ENCODE measurements at regions not wholly inside any gene's neighbourhood (a gene's known extent, or its start where the extent isn't known, plus 50 kb on each side); places are given as distances from the start of the nearest gene placed in this dataset.
"Not testable (repeated sequence)": the region's sequence is repeated elsewhere in the genome, so short reads cannot be mapped to it uniquely, and the experiment has no call there.

DNA sequence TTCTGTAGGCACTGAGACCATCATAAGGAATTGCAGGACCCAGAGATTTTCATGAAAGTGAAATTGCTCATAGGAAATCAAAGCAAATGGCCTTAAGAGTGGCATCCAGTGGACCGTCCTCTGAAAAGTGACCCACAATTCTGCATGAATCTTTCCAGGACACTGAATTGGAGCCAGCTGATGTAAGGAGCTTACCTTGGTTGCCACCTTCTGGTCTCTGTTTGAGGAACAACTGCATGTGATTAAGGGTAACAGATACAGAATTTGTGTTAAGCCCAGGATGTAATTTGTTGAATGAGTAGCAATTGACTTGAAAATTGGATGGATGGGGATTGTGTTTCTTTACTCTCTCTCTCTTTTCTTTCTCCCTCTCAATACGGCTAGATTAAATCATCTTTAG, 49.9 kb upstream of the GAS1 start:
- ATAC-seq = no peak

DNA sequence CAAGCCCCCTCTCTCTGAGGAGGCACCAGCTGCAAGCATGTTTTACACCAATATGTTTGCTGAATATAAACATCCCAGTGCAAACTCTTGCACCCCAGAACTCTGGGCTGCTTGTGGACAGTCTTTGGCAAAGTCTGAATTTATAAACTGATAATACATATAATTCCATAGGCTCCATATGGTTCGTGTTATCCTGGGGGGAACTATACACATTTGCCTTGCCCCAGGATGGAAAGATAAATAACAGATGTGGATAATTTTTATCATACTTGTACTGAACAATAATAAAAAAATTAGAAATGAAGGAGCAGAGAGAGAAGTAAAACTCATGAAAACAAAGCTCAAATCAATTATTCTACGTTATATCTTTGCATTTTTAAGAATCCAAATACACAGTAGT, 50.6 kb upstream of the GAS1 start:
- ATAC-seq = no peak

DNA sequence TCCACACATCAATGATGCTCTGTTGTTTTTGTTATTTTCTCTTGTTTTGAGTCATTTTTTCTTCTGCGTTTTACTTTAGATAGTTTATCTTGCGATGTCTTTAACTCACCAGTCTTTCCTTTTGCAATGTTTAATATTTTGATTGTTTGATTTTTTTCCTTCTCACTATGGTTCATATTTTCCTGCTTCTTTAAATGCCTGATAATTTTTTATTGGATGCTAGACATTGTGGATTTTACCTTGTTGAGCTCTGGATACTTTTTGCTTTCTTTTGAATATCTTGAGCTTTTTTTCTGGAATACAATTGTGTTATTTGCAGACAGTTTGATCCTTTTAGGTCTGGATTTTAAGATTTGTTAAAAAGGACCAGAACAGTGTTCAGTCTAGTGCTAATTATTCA, 55.2 kb upstream of the GAS1 start:
- ATAC-seq = no peak

DNA sequence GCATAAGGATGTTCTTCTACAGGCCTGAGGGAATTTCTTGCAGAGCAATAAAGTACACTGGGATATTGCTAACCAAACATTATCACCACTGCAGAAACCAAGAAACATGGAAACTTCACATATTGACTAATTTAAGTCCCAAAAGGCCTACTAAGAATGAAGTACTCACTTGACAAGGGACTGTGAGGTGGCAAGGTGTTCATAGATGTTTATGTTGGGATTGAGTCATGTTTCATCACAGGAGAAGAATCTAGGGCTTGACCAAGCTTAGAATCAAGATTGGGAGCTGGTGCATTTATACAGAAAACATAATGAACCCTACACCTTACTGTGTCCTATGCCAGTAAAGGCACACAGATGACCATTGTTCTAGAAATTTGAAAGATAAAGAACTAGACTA, 56.7 kb upstream of the GAS1 start:
- no peak for ATAC-seq

DNA sequence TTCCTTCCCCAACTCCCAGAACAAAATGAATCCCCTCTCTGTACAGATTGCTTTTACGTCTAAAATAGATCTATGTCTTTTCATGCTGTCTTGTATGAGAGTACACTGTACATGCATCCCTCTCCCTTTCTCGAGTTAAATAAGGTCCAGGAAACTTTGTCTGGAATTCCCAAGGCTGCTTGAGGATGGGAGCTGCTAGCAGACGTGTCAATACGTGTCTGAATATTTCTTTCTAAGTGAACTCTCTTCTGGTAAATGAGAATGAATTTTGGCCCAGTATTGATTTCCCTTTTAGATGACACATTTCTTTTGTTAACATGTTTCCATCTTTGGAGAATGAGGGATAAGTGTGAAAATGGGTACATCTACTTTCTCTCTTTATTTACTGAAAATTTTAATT, 59.6 kb upstream of the GAS1 start:
- no peak for ATAC-seq

DNA sequence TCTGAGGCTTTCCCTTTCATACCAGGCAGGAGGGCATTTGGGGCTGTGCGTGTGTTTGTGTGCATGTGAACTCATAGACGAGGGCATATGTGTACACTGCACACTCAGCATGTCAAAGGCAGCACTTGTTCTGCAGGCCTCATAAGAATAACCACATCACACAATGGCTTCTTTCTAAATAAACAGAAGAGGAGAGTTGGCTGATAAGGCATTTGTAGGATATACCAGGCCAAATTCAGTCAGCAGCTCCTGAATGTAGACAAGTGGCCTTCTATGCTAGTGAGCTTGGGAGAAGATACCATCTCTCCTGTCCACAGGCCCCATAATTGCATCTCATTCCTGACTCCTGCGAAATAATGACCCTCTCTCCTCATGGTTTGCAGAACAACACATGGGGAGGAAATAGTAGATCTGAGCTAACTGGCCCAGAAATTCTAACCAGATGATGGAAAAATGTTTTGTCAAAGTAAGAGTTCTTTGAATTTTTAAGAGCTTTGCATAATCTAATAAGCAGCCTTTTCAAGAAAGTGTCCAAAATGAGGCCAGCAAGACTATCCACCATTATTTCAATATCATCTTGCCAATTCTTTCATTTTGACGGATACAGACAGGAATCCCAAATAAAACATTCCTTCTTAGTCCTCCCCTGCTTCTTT, 60.5 kb upstream of the GAS1 start:
- ATAC-seq = no peak

DNA sequence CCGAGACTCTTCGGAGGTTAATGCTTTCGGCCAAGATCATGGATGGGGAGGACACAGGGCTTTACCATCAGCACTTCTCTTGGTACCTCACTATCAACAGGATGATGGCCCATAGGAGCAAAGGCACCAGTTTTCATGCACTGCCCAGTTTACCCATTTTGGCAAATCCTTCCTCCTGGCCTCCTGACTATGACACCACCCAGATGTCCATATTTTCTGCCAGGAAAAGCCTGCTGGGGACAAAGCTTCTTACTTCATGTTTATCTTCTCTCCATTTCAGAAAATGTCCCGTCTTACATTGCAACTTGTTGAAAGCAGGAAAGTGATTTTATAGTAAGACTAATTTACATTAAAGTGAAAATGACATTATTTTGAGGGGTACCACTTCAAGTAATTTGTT, 61.4 kb upstream of the GAS1 start:
- no peak for ATAC-seq

DNA sequence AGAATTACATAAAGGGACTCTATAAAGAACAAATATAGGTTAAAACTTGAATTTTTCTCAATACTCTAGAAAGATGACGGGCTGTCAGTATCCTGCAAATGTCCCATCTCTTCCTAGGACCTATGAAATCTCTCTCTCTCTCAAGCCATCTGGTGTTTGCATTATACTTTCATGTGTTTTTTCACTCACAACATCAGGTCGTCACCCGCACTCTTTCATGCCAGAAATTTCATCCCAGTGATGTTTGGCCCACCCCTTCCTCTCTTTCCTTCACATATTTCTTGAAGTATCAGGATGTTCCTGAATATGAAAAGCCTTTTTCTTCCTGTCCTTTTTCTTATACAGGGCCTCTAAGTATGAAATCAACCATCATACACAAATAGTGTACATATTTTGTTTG, 63.3 kb upstream of the GAS1 start:
- no peak for ATAC-seq

DNA sequence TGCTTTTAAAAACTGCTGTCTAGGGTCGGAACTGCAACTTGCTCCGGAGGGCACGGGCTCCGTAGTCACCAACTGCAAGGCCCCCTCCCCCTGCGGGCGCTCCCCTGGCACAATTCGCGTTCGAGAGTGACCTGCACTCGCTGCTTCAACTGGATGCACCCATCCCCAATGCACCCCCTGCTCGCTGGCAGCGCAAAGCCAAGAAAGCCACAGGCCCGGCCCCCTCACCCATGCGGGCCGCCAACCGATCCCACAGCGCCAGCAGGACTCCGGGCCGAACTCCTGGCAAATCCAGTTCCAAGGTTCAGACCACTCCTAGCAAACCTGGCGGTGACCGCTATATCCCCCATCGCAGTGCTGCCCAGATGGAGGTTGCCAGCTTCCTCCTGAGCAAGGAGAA, 64.2 kb upstream of the GAS1 start:
- ATAC-seq = no peak

DNA sequence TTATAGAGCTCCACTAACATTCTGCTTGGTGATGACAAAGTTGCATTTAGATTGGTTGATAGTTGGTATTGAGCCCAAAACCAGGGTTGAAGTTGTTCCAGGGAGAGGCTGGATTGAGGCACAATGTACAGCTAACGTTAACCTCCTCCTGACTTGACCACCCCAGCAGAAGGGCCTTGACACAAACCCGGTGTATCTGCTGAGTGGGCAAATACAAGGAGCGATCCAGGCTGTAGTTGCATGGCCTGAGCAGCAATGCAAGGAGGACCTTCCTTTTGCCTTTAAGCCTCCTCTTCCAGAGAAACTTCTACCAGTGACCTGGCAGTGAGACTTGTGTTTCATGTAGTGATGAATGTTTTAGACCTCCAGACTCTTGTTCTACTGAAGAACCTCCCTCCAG, 66.2 kb upstream of the GAS1 start:
- no peak for ATAC-seq

DNA sequence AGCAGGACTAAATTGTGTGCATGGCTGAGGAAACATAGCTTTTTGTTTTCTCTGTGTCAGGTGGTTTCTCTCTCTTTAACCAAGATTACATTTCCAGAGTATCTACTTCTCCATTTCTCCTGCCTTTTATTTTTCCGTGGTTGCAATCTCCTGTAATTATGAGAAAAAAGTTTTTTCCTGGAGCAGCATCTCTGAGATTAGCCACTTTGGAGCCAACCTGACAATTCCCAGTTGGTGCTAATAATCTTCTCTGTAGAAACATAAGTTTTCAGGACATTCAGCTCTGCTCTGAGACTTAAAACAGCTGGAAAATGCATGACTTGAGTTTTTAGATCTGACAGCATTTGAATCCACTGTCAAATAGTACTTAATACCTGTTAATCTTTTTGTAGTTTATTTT, 67.1 kb upstream of the GAS1 start:
- no peak for ATAC-seq

DNA sequence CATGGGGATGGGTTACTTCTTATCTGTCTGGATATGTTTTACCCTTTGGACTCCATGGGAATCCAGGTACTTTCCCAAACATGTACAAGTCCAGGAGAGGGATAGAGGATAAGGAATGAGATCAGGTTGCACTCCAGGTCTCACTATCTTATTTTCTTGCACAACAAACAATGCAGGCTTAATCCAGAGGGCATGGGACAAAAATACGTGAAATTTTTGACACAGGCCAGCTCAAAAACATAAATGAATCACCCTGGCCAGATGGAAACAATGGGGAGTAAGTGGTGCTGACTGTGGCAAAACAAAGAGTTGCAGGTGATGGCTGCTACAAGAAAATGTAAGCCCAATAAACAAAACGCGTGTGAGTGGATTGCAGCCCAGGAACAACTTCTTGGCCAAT, 69.4 kb upstream of the GAS1 start:
- ATAC-seq = no peak

DNA sequence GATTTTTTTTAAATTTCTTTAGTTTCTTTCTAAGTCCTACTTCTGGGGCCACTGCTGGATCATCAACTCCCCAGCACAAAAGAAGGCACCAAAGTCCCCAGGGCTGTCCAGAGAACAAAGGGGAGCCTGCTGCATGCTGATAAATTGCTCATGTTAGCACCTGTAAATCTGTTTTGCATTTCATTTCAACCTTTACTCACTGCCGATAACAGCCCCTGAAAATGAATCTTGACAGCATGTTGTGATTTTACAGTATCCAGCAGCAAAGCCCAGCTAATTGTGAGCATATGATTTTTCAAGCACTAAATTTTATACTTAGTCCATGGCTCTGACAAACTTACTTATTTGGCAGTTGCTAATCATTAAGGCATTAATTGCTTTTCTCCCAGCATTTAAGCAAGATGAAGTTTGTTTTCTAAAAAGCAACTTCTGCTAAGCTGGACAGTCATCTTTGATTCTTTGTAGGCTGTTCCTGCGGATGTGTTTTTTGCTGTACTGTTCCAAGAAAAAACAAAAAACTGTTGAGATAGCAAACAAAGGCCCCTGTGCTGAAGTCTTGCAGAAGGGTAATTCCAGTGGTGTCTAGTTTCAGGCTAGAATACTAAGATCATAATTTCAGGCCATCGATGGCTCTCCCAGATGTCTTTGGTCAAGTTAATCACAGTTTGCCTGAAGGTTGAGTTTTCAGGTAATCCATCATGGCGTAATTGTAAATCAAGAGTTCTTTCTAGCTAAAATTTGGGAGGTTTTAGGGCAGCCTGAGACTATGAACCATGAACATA, 73.1 kb upstream of the GAS1 start:
- ATAC-seq = no peak

DNA sequence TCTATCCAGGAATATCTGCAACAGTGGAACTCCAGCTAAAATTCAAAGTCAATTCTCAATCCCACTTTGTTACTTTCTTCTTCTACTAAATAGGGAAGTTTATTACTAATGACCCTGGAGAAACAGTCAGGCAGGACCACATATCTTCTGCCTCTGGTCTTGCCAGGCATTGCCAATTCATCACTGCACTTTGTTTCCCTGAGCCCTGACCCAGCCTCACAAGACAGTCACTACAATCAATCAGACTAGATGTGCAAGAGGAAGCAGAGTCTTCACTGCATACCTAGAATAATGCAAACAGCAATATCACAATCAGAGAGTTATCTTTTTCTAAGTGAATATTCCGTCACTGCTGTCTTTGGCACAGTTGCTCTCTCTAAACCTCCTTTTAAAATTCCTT, 74.9 kb upstream of the GAS1 start:
- ATAC-seq = no peak

DNA sequence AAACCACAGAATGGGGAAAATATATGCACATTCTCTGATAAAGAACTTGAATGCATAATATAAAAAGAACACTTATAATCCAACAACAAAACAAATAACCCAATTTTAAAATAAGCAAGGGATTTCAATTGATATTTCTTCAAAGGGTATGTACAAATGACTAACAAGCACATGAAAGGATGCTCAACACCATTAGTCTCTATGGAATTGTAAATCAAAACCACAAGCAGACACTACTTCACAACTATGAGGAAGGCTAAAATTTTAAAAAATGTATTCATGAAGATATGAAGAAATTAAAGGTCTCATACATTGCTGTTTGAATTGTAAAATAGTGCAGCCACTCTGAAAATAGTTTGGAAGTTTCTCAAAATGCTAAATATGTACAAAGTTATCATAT, 78.9 kb upstream of the GAS1 start:
- no peak for ATAC-seq

DNA sequence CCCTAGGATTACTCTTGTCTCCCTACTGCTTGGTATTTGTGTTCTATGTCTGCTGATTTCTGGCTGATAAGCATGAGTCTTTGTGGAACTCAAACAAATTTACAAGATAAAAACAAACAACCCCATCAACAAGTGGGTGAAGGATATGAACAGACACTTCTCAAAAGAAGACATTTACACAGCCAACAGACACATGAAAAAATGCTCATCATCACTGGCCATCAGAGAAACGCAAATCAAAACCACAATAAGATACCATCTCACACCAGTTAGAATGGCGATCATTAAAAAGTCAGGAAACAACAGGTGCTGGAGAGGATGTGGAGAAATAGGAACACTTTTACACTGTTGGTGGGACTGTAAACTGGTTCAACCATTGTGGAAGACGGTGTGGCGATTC, 81.5 kb upstream of the GAS1 start:
- not testable (repeated sequence) for ATAC-seq

DNA sequence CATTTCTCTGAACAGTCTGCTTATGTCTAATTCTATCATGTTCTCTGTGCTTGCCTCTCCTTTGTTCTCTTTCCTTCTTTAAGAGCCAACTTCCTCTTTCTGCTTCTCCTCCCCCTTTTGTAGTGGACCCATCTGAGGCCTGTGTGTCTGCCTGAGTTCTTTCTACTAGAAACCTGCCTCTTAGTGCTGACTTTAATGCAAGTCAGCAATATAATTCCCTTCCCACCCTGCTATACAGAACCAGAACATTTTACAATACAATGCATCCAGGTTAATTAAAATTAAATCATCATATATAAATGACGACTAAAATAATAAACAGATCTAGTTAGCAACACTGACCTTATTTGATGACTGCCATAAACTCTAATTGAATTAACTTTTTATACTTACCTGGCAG, 82.6 kb upstream of the GAS1 start:
- ATAC-seq = no peak

DNA sequence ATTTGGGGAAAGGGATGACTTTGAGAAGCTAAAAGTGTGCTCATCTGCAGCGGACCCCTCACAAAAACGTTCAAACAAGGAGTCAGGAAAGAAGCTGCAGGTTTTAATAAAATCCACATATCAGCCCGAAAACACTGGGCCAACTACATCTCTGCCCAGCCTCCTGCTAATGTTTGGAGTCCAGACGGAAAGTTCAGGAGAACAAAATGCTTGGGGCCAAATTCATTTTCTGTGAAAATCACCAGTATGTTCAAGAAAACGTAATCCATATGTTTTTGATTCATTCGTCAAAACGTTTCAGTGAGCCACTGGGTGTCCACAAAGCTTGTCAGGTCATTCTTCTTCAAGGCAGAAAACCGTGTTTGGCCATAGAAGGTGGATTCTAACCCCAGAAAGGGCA, 87.5 kb upstream of the GAS1 start:
- no peak for ATAC-seq

DNA sequence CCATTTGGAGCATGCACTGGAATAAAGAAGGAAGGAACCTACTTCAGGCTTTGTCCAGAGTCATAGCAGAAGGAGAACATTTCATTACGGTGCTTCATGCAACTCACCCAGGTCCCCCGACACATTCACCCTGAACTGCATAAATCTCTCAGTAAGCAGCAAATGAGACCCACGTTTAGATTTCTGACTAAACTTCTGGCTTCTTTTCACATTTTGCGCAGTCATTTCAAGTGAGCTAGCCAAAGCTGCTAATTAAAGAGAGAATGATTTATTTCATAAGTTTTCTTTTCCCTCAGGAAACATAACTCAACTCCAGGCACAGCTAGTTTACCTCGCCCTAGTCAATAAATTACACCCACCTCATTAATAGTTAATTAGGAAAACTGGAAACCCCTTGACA, 88.6 kb upstream of the GAS1 start:
- no peak for ATAC-seq

DNA sequence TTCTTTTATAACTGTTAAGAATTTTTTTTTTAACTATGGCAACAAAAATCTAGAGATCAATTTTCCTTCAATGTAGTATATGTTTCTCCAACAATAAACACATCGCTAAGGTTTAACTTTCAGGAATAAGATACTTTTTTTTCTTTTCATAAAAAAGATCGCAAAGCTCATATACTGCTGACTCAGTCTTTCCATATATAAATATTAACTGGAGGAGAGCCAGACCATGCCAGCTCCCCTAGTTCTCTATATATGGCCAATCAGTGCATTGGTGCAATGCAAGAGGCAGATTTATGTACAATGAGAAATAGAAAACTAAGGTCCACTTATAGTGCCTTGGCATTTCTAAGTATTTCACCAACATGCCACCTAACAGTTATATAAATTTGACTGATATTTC, 89.2 kb upstream of the GAS1 start:
- ATAC-seq = no peak

DNA sequence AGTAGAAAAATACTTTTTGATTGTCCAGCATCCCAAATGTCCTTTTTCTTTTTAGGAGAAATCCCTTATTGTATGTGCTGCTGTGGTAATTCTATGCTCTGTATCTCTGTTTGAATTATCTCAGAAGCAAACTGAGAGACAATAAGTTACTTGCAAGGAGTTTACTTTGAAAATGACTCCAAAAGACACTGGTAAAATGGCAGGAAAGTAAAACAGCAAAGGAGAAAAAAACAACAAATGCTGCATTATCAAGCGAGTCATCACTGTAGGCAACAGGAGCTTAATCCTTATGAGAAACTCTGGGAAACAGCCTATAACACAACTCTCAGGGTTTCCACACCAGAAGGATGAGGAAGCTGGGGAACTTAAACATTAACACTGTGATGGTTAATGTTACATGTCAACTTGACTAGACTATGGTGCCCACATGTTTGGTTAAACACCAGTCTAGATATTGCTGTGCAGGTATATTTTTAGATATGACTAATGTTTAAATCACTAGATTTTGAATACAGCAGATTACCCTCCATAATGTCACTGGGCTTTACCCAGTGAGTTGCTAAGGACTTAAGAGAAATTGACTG, 92.6 kb upstream of the GAS1 start:
- peak; percentile 32 for ATAC-seq

DNA sequence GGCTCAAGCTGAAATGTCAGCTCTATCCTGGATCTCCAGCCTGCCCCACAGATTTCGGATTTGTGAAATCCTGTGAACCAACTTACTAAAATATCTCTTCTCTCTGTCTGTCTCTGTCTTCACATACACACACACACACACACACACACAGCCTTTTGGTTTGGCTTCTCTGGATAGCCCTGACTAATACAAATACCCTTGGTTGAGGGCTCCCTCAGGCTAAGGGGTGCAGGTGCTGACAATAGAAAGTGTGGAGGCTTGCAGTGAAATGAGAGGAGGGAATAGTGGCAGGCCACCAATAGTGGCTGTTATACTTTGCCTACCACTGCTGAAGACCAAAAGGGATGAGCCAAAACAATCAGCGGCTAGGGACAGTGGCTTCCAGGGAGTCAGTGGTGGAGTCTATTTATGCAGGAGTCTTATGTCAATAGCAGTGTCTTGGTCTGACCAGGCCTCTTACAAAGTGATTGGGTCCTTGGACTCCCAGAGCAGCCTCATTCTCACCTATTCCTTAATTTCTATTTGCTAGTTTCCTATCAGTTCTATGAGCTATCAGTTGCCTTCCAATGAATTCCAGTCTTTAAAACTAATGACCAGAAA, 93.2 kb upstream of the GAS1 start:
- no peak for ATAC-seq

DNA sequence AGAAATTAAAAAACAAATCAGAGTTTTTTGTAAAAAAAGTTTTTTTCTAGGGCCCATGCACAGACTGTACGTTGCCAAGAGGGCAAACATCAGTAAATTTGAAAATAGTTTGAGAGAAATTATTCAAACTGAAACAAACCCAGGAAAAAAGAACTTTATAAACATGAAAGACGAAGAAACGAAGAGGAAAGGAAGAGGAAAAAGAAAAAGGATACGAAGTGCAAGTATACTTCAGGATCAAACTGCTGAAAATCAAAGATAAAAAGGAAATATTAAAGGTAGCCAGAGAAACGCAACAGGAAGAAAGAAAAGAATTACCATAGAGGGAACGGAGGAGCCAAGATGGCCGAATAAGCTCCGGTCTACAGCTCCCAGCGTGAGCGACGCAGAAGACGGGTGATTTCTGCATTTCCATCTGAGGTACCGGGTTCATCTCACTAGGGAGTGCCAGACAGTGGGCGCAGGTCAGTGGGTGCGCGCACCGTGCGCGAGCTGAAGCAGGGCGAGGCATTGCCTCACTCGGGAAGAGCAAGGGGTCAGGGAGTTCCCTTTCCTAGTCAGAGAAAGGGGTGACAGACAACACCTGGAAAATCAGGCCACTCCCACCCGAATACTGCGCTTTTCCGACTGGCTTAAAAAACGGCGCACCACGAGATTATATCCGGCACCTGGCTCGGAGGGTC, 94.4 kb upstream of the GAS1 start:
- ATAC-seq = not testable (repeated sequence)

Data from esophagus mucosa (tissue), 1 donor.